Thyroid gland (tissue), 4 donors: ENCODE measurements at regions not wholly inside any gene's neighbourhood (a gene's known extent, or its start where the extent isn't known, plus 50 kb on each side); places are given as distances from the start of the nearest gene placed in this dataset.

Source experiments
- POLR2A ChIP-seq, 2 donors: fragments of 450-650 bp; IDR thresholded peaks; one replicate each; pipeline ENCODE4 v1.6.1; 2017; ENCODE audit warnings: antibody characterized with exemption in 2 of 2, mild to moderate bottlenecking in 2 of 2, moderate library complexity in 1 of 2
- TF ChIP-seq, protein P1 (sequence below), 6 experiments: fragments of 200-600 bp in 3 of 6; fragments of 450-650 bp in 3 of 6; sonication (generic) in 3 of 6; IDR thresholded peaks; one replicate each; pipeline ENCODE4 v1.5.1; 2016 to 2019; ENCODE audit warnings: antibody characterized with exemption in 6 of 6, mild to moderate bottlenecking in 2 of 6, inconsistent platforms in 1 of 6, moderate library complexity in 1 of 6

DNA sequence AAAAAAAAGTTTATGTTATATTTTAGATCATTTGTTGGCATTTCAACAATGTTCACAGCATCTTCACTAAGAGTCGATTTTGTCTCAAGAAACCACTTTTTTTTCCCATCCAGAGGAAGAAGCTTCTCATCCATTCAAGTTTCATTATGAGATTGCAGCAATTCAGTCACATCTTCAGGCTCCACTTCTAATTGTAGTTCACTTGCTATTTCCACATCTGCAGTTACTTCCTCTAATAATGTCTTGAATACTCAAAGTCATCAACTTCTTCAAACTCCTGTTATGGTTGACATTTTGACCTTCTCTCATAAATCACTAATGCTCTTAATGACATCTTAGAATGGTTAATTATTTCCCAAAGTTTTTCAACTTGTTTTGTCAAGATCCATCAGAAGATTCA lies 61.3 kb upstream of the CHORDC1 start:
- TF ChIP-seq POLR2A (IDR thresholded peaks at IDR 0.05) = no peak
- TF ChIP-seq, protein P1, sequence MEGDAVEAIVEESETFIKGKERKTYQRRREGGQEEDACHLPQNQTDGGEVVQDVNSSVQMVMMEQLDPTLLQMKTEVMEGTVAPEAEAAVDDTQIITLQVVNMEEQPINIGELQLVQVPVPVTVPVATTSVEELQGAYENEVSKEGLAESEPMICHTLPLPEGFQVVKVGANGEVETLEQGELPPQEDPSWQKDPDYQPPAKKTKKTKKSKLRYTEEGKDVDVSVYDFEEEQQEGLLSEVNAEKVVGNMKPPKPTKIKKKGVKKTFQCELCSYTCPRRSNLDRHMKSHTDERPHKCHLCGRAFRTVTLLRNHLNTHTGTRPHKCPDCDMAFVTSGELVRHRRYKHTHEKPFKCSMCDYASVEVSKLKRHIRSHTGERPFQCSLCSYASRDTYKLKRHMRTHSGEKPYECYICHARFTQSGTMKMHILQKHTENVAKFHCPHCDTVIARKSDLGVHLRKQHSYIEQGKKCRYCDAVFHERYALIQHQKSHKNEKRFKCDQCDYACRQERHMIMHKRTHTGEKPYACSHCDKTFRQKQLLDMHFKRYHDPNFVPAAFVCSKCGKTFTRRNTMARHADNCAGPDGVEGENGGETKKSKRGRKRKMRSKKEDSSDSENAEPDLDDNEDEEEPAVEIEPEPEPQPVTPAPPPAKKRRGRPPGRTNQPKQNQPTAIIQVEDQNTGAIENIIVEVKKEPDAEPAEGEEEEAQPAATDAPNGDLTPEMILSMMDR (IDR thresholded peaks at IDR 0.05) = no peak
